ENCODE measurements at regions not wholly inside any gene's neighbourhood (a gene's known extent, or its start where the extent isn't known, plus 50 kb on each side); places are given as distances from the start of the nearest gene placed in this dataset.
"Not testable (repeated sequence)": the region's sequence is repeated elsewhere in the genome, so short reads cannot be mapped to it uniquely, and the experiment has no call there.

DNA sequence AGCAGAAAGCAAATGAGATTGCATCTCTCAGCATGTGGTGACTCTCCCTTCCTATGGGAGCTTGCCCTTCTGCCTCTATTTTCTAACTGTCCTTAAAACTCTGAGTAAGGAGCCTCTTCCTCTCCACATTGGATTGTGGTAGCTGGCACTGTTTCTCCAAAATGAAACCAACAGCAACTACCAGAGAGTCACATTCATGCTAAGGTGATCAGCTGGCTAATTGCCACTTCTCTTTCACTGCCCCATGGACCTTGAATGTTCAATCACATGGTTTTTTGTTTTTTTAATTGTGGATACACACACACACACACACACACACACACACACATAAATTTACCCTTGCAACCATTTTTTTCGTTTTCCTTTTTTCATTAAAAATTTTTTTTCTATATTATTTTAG, 154.7 kb upstream of the TSC22D1 start:
- DNase-seq (no peak), ATAC-seq (no peak)
- intact Hi-C loops (cut with micrococcal nuclease), result no loop called here

DNA sequence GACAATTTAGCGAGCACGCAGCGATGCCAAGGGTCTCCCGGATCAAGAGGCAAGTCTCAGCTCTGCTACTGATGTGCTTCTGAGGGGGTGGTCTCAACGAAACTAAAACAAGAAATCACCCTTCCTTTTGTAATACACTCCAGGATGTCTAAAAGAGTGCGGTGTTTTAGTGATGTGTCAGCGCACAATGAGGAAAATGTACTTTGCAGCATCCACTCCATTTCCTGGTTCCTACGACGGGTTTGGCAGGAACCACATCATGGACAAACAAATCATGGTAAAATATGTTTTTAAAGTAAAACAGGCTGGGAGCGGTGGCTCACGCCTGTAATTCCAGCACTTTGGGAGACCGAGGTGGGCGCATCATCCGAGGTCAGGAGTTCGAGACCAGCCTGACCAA, 154.0 kb upstream of the TSC22D1 start:
- intact Hi-C loops (cut with micrococcal nuclease), result no loop called here
- DNase-seq (no peak), ATAC-seq (no peak)

DNA sequence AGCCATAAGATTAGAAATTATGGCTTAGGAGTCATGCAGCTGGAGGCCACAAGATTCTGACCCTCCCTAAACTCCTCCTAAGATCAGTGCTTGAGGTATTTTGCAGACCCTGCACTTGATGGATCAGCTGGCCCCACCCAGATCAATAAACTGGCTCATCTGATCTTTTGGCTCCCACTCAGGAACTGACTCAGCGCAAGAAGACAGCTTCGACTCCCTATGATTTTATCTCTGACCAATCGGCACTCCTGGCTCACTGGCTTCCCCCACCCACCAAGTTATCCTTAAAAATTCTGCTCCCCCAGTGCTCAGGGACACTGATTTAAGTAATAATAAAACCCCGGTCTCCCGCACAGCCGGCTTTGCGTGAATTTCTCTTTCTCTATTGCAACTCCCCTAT, 151.5 kb upstream of the TSC22D1 start:
- DNase-seq; ATAC-seq; intact Hi-C loops (cut with micrococcal nuclease): not testable (repeated sequence)

DNA sequence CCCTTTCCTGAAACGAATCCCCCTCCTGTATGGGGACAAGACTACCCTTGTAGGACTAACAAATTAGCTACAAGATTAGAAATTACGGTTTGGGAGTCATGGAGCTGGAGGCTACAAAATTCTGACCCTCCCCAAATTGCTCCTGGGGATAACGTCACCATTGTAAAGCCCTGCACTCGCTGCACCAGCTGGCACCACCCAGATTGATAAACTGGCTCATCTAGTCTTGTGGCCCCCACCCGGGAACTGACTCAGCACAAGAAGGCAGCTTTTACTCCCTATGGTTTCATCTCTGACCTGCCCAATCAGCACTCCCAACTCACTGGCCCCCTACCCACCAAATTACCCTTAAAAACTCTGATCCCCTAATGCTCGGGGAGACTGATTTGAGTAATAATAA, 150.6 kb upstream of the TSC22D1 start:
- intact Hi-C loops (cut with micrococcal nuclease), result no loop called here
- DNase-seq (no peak), ATAC-seq (no peak)

DNA sequence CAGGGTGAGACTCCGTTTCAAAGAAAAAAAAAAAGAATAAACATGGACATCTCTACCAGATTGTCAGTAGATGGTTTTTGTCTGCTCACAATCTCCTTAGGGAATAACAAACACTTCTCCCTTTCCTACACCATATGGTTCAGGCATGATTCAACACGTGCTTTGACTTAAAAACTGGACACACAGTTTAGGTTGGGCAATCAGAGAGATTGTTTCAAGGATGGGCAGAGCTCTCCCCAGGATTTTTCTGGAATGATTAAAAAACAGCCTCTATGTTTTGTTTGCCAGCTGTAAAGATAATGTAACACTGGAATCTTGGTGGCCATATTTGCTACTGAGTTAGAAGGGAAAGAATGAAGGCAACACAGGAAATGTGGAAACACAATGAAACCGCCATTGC, 150.1 kb upstream of the TSC22D1 start:
- DNase-seq (no peak), ATAC-seq (no peak)
- intact Hi-C loops (cut with micrococcal nuclease), result no loop called here

DNA sequence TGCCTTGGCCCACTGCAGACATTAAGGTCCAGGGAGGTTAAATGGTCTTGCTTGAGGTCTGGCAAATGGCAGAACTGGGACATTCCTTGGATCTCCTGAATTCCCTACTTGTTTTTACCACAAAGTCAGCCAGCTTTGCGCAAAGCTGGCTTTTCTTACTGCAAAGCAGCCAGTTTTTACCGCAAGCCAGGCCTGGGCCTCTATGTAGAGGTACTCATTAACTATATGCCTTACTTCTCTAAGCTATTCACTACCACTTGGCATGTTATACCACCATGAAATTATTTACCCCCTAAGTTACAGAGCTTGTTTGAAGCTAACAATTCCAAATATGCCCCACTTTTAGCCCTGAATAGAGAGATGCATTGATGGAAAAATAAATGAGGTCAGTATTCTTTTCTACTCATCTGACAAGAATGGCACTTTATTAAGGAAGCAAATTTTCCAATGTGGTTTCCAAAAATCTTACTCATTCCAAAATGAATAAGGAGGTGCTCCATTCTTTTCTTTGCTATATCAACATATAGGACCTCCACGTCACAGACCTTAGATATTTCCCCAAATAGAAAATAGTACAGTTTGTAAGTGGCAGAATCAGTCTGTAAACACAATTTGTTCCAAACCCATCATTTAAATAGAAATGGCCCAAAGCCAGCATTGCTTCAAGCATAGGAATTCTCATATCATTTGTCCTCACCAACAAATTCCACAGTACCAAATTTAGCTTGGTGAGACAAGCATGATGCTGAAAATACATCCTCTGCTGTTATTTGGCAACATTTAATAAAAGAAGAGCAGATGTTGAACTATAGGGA, 143.9 kb upstream of the TSC22D1 start:
- peak; percentile 88 for ATAC-seq
- intact Hi-C loops (cut with micrococcal nuclease), result no loop called here
- no peak for DNase-seq

DNA sequence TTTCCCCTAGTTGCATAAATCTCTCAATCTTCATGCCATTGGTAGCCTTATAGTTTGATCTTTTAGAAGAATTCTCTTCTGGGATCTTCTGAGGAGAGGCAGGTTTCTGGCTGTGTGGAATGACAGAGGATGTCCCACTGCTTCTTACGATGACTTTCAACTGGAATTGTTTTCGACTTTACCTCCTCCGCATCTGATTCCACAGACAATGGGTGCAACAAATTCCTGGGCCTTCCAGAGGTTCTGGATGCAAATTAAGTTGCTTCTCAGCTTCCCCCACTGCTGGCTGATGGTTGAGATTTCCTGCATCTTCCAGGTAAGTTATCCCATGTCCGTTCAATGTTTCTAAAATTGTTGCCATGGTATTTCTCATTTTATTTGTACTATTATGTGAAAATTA, 142.3 kb upstream of the TSC22D1 start:
- DNase-seq (no peak), ATAC-seq (no peak)
- intact Hi-C loops (cut with micrococcal nuclease), result no loop called here

DNA sequence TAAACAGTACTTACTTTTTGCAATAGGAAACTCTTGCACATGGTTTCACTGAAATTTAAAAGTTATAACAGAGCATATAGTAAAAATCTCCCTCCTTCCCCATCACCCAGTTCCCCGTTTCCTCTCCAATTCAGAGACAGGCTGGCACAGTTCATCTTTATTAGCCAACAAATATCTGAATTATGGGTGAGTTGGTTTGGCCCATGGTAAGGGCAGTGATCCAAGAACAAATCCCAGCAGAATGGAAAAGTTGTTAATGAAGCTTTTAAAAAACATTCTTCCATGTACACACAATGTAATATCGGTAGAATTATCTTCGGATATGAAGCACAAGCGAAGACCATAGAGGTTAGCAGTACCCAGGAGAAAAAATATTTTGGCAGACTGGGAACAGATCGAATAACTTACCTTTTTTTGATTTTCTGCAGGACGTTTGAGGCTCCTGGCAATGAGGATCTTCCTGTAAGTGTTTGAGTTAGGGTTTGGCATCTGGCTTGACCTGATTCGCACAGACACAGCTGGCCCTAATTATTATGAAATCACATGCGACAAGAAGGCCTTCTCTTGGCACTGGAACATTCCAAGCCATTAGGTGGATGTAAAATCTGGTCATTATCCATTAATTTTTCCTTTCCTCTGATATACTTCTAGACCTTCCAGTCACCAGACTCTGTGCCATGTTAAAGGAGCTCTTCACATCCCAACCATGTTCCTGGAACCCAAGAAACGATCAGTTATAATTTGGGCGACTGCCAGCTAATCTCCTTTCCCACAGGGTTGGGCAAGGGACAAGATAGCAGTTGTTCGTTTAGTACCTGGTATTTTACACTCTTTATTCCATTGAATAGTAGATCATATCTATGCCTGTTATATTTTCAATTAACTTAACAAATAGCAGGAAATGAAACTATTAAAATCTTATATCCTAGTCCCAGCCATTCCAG, 139.4 kb upstream of the TSC22D1 start:
- DNase-seq (no peak), ATAC-seq (peak; percentile 23)
- intact Hi-C loops (cut with micrococcal nuclease), result no loop called here

DNA sequence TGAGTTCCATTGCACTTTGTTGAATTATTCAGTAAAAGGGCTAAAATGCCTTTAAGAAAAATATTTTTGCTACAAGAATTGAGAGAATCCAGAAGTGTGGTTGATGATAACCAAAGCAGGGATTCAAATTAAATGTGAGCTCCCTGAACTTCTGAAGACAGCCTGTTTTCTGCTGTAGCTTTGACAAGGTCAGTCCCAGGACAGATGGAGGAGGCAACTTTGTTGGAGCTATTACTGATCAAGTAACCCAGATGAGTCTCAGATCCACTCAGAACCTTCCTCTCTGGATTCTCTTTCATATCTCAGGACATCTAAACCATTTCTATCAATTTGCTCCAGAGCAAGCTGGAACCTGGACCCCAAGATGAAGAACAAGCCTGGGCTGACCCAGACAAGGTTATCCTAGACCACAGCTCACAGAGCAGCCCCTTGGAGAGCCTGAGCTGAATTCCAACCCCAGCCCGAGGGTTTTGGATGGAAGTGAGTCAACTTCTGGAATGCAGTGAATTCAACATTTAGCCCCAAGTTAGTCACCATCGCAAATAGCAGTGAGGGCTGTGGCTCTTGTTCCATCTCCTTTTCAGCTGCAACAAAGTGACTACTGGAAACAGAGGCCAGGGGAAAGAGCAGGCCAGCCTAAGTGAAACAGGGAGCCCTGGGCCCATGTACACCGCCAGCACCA, 137.8 kb upstream of the TSC22D1 start:
- peak; percentile 37 for ATAC-seq
- intact Hi-C loops (cut with micrococcal nuclease), result no loop called here
- no peak for DNase-seq

DNA sequence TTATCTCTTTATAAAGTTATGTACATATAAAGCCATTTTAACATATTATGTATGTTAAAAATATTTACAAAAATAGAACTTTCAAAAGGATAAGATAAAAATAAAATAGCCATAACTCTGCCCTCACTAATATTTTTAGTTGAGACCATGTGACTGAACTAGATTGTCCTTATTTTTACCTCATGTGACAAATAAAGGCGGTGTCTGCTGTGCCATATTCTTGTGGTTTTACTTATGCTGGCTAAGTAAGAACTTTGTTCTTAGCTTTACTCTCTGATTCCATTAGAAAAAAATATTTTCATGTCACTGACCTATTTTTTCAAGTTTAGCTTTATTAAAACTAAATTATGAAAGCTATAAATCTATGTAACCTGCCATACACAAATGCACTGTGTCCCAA, 135.6 kb upstream of the TSC22D1 start:
- no peak for ATAC-seq
- intact Hi-C loops (cut with micrococcal nuclease), result no loop called here
- DNase-seq, result no peak

DNA sequence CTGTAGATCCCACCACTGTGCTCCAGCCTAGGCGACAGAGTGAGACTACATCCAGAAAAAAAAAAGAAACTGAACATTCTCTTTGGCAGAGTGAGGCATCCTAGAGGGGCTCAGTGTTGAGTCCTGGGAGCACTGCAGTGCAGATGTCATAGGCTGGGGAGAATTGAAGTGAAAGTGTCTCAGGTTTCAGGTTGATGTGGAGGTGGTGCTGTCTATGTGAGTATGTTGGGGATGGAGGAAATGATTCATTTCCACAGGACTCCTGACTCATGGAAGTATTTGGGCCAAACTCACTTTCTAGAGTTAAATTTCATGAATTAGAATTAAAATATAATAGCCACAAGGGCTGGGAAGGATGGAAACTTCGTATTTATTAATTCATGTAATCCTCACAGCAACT, 134.4 kb upstream of the TSC22D1 start:
- ATAC-seq (no peak), DNase-seq (no peak)
- intact Hi-C loops (cut with micrococcal nuclease), result no loop called here

DNA sequence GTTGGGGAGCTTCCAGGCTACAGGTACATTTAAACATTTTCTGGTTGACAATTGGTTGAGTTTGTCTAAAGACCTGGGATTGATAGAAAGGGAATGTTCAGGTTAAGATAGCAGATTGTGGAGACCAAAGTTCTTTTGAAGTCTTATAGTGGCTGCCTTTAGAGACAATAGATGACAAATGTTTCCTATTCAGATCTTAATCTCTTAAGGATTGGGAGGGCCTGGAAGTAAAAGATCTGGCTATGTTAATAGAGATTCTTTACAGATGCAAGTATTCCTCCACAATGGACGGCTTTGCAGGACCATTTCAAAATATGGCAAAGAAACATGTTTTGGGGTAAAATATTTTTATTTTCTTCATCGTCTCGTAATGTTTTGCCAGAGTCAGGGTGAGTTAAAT, 128.7 kb upstream of the TSC22D1 start:
- DNase-seq; ATAC-seq; intact Hi-C loops (cut with micrococcal nuclease): not testable (repeated sequence)

DNA sequence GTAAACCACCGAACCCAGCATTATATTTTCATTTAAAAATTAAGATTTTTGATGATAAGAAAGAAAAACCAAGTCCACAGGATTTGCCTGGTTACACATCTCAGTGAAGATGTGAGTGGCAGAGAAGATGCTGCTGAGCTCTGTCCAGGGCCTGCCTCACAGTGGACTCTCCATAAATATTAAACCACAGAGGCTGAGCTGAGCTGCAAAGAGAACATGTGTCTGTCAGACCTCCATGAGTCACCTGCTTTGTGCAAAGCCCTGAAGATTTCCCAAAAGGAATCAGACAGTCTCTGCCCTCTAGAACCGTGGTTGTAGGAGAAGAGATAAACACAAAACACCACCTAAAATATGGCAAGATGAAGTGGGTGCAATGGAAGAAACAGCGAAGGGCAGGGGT, 127.2 kb upstream of the TSC22D1 start:
- ATAC-seq (no peak), DNase-seq (no peak)
- intact Hi-C loops (cut with micrococcal nuclease), result no loop called here

DNA sequence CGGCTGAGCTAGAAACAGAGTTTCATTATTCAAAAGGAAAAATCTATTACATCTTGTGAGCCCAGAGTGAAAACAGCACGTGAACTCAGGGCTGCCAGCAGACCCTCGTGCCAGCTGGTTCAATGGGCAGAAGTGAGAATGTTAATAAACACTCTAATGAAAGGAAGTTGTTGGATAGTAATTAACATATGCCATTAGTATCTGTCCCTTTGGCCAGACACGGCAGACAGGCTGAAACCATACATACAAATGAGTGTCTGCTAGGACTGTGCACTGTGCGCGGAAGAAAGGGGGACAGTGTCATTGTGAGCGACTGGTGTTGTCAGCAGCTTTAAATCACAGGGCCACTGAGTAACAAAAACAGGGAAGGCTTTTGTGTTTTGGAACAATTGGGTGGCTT, 121.9 kb upstream of the TSC22D1 start:
- intact Hi-C loops (cut with micrococcal nuclease), result no loop called here
- ATAC-seq (no peak), DNase-seq (no peak)

DNA sequence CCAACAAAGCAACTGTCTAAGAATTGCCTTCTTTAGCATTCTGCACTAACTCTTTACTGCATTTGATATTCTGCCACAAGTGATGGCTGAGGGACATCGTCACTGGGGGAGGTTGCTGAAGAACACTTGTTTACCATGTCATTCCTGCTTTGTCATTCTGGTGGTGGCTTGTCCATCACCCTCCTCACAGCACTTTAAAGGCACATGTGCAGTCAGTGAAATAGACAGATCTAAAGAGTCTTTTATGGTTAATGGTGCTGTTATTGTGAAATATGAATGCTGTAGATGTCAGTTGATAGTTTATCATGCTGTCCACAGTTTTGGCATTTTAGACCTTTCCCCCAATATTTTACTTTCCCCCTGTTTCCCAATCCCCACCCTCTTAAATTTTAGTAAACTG, 120.9 kb upstream of the TSC22D1 start:
- no peak for DNase-seq
- ATAC-seq, result no peak
- intact Hi-C loops (cut with micrococcal nuclease), result no loop called here

DNA sequence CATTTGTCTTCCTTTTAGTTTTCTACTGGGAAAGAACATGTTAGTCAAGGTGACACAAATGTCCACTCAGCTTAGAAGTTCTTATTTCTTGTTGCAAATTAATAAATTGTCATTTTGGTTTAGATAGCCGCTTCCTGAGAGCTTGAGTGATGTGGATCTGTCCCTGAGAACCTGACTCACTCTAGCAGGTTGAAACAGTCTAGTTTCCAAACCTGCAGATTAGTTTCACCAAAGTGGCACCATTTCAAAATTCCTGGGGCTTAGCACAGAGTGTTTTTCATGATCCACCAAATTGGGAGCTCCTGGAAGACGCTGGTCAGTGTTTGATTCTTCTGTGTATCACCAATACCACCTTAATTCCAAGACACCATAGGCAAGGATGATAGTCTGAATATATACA, 119.4 kb upstream of the TSC22D1 start:
- no peak for ATAC-seq
- intact Hi-C loops (cut with micrococcal nuclease), result no loop called here
- DNase-seq, result no peak

DNA sequence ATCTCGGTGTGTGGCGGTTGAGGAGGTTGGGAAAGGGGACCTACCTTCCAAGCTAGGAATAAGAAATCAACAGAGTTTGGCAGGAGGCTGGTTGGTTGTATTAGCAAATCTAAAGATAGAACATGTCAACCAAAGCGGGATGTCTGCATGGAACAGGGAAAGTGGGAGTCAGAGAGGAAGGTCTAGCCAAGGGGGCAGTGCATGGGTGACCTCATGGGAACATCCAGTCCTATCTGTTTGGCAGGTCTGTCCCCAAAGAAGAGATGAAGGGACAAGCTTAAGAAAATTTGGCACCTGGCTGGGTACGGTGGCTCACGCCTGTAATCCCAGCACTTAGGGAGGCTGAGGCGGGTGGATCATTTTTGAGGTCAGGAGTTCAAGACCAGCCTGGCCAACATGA, 118.7 kb upstream of the TSC22D1 start:
- no peak for DNase-seq
- peak; percentile 86 for ATAC-seq
- intact Hi-C loops (cut with micrococcal nuclease), result no loop called here

DNA sequence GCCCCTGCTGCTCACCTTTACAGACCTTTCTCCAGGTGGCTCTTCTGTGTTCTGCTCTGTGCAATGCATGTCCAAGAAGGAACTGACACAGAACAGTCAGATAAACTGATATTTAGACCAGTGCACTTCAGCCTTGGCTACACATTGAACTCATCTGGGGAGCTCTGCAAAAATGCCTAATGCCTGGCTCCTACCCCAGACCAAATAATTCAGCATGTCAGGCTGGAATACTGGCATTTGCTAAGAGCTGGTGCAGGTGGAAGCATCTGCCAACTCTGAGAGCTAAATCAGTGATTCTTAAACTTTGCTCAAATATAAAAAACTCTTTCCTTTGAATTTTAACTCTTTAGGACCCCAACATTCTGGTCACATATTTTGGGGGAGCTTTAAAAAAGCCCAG, 118.2 kb upstream of the TSC22D1 start:
- DNase-seq, result no peak
- intact Hi-C loops (cut with micrococcal nuclease), result no loop called here
- no peak for ATAC-seq

DNA sequence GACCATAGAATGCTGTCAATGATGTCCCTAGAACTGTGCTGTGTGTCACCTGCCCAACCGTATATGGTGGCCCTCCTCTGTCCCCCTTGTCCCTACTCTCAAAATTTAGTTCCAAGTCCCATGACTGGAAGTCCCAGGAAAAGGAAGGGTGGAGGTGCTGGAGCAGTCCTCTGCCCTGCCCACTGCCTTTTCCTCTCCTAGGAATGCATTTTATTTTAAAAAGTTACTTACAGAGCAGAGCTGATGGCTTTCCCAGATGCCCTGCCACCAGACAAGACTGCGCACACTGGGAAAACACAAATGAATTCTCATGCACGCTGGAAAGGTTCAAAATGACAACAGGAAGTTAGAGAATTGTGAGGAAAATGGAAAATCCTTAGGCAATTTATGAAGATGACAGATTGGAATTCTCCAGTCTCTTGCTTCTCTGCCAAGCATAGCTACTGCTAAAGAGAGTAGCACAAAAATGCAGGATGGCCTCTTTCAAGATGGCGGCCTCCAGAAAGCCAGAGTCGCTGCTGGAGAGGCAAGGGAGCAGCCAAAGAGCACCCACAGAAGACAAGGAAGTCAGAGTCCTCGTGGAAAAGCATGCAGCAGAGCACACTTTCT, 117.1 kb upstream of the TSC22D1 start:
- DNase-seq (no peak), ATAC-seq (peak; percentile 56)
- intact Hi-C loops (cut with micrococcal nuclease), result no loop called here

Measured in left ventricle myocardium superior (tissue), 1 donor.